ENCODE measurements at regions not wholly inside any gene's neighbourhood (a gene's known extent, or its start where the extent isn't known, plus 50 kb on each side); places are given as distances from the start of the nearest gene placed in this dataset.

- H3K36me3 ChIP-seq (replicated peaks in 1 of 2; ENCODE audit: control extremely low read depth in 1 of 2, control insufficient read depth in 1 of 2, extremely low read depth in 1 of 2, insufficient read depth in 2 of 2, low read length in 1 of 2) = no peaks in the 10 kb centered on the region
- H3K79me2 ChIP-seq (ENCODE audit: control insufficient read depth, insufficient read depth, low read length) = no peaks in the 10 kb centered on the region
- peaks cover 27% of the 10 kb centered on the region for H3K27me3 Mint-ChIP-seq
- 77% methylated on average over 9 of the region's 11 CpGs for WGBS (ENCODE audit: insufficient coverage)
- no peak overlapping the region for H3K4me3 Mint-ChIP-seq
- ATAC-seq (ENCODE audit: low read depth) (no peak), DNase-seq (no peak)
- peaks cover 9% of the 10 kb centered on the region for H3K9me3 Mint-ChIP-seq (ENCODE audit: insufficient read depth)
- no peak overlapping the region for H3K9ac ChIP-seq (ENCODE audit: low read length)
- H3K27me3 ChIP-seq (replicated peaks in 1 of 4; ENCODE audit: control extremely low read depth in 1 of 4, control insufficient read depth in 3 of 4, insufficient read depth in 4 of 4, low read length in 3 of 4) = peaks cover 0 to 3% (median 0%) of the 10 kb centered on the region in 4 experiments
- no peak overlapping the region for H3K27ac ChIP-seq (ENCODE audit: low read length in 2 of 2)
- intact Hi-C loops (cut with micrococcal nuclease) = no loop called here
- CTCF ChIA-PET = no interaction called here
- H3K9me3 ChIP-seq (ENCODE audit: control extremely low read depth in 1 of 3, control insufficient read depth in 2 of 3, insufficient read depth in 1 of 3, low read length in 2 of 3) = peaks cover 3 to 9% (median 5%) of the 10 kb centered on the region in 3 donors
- H3K4me2 ChIP-seq (replicated peaks; ENCODE audit: low read depth, low read length, poor library complexity, severe bottlenecking) = no peak overlapping the region
- no peak overlapping the region for H3K27ac Mint-ChIP-seq
- no peaks in the 10 kb centered on the region for H3K4me1 ChIP-seq (ENCODE audit: control insufficient read depth in 2 of 2, insufficient read depth in 2 of 2, low read length in 2 of 2)
- POLR2A ChIA-PET = no interaction called here
- H4K20me1 ChIP-seq (ENCODE audit: control insufficient read depth, insufficient read depth, low read length, poor library complexity, severe bottlenecking) = no peaks in the 10 kb centered on the region
- no peak overlapping the region for H3K4me3 ChIP-seq (ENCODE audit: control extremely low read depth in 1 of 5, extremely low read depth in 1 of 5, insufficient read depth in 1 of 5, low read depth in 2 of 5, low read length in 4 of 5)
- no peak overlapping the region for H2AFZ ChIP-seq (ENCODE audit: insufficient read depth, low read depth, low read length, poor library complexity, severe bottlenecking)
- TF ChIP-seq CTCF (IDR thresholded peaks at IDR 0.05) (no peak), EZH2 (IDR thresholded peaks at IDR 0.05; ENCODE audit: borderline replicate concordance, insufficient read depth, low read depth, low read length, poor library complexity, severe bottlenecking) (no peak)
- H3K4me1 Mint-ChIP-seq = no peaks in the 10 kb centered on the region
Observed at GRCh38 chr2:238601433-238602222, 174.9 kb downstream of the ASB1 start.

- Histone ChIP-seq H3K9ac (ENCODE audit: low read length) (no peak overlapping the region), H3K27me3 (replicated peaks in 1 of 4; ENCODE audit: control extremely low read depth in 1 of 4, control insufficient read depth in 3 of 4, insufficient read depth in 4 of 4, low read length in 3 of 4) (peaks cover 0 to 3% (median 0%) of the 10 kb centered on the region in 4 experiments), H3K9me3 (ENCODE audit: control extremely low read depth in 1 of 3, control insufficient read depth in 2 of 3, insufficient read depth in 1 of 3, low read length in 2 of 3) (peaks cover 4 to 13% (median 5%) of the 10 kb centered on the region in 3 donors), H3K36me3 (replicated peaks in 1 of 2; ENCODE audit: control extremely low read depth in 1 of 2, control insufficient read depth in 1 of 2, extremely low read depth in 1 of 2, insufficient read depth in 2 of 2, low read length in 1 of 2) (no peaks in the 10 kb centered on the region), H2AFZ (ENCODE audit: insufficient read depth, low read depth, low read length, poor library complexity, severe bottlenecking) (no peak overlapping the region), H3K27ac (ENCODE audit: low read length in 2 of 2) (no peak overlapping the region), H4K20me1 (ENCODE audit: control insufficient read depth, insufficient read depth, low read length, poor library complexity, severe bottlenecking) (no peaks in the 10 kb centered on the region), H3K79me2 (ENCODE audit: control insufficient read depth, insufficient read depth, low read length) (no peaks in the 10 kb centered on the region), H3K4me1 (ENCODE audit: control insufficient read depth in 2 of 2, insufficient read depth in 2 of 2, low read length in 2 of 2) (no peaks in the 10 kb centered on the region), H3K4me2 (replicated peaks; ENCODE audit: low read depth, low read length, poor library complexity, severe bottlenecking) (no peak overlapping the region), H3K4me3 (ENCODE audit: control extremely low read depth in 1 of 5, extremely low read depth in 1 of 5, insufficient read depth in 1 of 5, low read depth in 2 of 5, low read length in 4 of 5) (no peak overlapping the region)
- Mint-ChIP-seq H3K27me3 (peaks cover 27% of the 10 kb centered on the region), H3K9me3 (ENCODE audit: insufficient read depth) (peaks cover 10% of the 10 kb centered on the region), H3K4me3 (no peak overlapping the region), H3K4me1 (no peaks in the 10 kb centered on the region), H3K27ac (no peak overlapping the region)
- ChIA-PET POLR2A (no interaction called here), CTCF (no interaction called here)
- ATAC-seq (ENCODE audit: low read depth) (no peak), DNase-seq (no peak)
- 71% methylated on average over 3 of the region's 6 CpGs for WGBS (ENCODE audit: insufficient coverage)
- TF ChIP-seq EZH2 (IDR thresholded peaks at IDR 0.05; ENCODE audit: borderline replicate concordance, insufficient read depth, low read depth, low read length, poor library complexity, severe bottlenecking) (no peak), CTCF (IDR thresholded peaks at IDR 0.05) (no peak)
- intact Hi-C loops (cut with micrococcal nuclease) = no loop called here
Observed at GRCh38 chr2:238602223-238602960, 175.7 kb downstream of the ASB1 start.

All from B cell (primary cell).